GM13976 (cell line): ENCODE measurements at regions not wholly inside any gene's neighbourhood (a gene's known extent, or its start where the extent isn't known, plus 50 kb on each side); places are given as distances from the start of the nearest gene placed in this dataset.
"Not testable (repeated sequence)": the region's sequence is repeated elsewhere in the genome, so short reads cannot be mapped to it uniquely, and the experiment has no call there.

Experiments
- DNase-seq: peaks from one replicate; pipeline ENCODE4 v3.0.0; 2012; ENCODE audit warnings: low spot score
- CTCF ChIP-seq: IDR thresholded peaks from 2 replicates; pipeline ENCODE4 v1.5.1; 2012; ENCODE audit warnings: borderline replicate concordance, mild to moderate bottlenecking; ENCODE audit not compliant: insufficient read depth; ENCODE audit errors: extremely low read depth, missing control alignments, control extremely low read depth
- in situ Hi-C: fragments of 300-500 bp; cut with MboI; formaldehyde crosslinking; loops from one replicate; pipeline ENCODE4 v1.12.0; 2022; ENCODE audit warnings: low sequenced_read_pairs, mixed read lengths, inconsistent platforms; ENCODE audit not compliant: unreplicated experiment

GRCh38 chr16:10261077-10261476, 78.8 kb upstream of the GRIN2A start:
- DNase-seq, result no peak
- in situ Hi-C loops, result loop anchor here (25.0 kb wide), 1 partner anchor 476 kb away; the partner anchor contains the start of gene NUBP1
- no peak for TF ChIP-seq CTCF

GRCh38 chr16:10261526-10261925, 79.3 kb upstream of the GRIN2A start:
- in situ Hi-C loops, result loop anchor here (25.0 kb wide), 1 partner anchor 476 kb away; the partner anchor contains the start of gene NUBP1
- not testable (repeated sequence) for DNase-seq

- DNase-seq, result no peak
- TF ChIP-seq CTCF, result no peak
- in situ Hi-C loops, result loop anchor here (25.0 kb wide), 1 partner anchor 475 kb away; the partner anchor contains the start of gene NUBP1
Measured at GRCh38 chr16:10262377-10263132, 80.3 kb upstream of the GRIN2A start.

GRCh38 chr16:10265770-10266615, 83.8 kb upstream of the GRIN2A start:
- TF ChIP-seq CTCF, result no peak
- in situ Hi-C loops, result loop anchor here (25.0 kb wide), 1 partner anchor 471 kb away; the partner anchor contains the start of gene NUBP1
- no peak for DNase-seq

GRCh38 chr16:10266809-10267208, 84.6 kb upstream of the GRIN2A start:
- in situ Hi-C loops, result loop anchor here (25.0 kb wide), 1 partner anchor 470 kb away; the partner anchor contains the start of gene NUBP1
- DNase-seq, result peak; percentile 63
- TF ChIP-seq CTCF, result no peak

- in situ Hi-C loops, result loop anchor here (25.0 kb wide), 1 partner anchor 468 kb away; the partner anchor contains the start of gene NUBP1
- TF ChIP-seq CTCF, result no peak
- DNase-seq, result no peak
Measured at GRCh38 chr16:10269632-10270031, 87.4 kb upstream of the GRIN2A start.

GRCh38 chr16:10272250-10272854, 90.1 kb upstream of the GRIN2A start:
- in situ Hi-C loops, result loop anchor here (25.0 kb wide), 1 partner anchor 465 kb away; the partner anchor contains the start of gene NUBP1
- DNase-seq, result not testable (repeated sequence)

GRCh38 chr16:10275214-10275996, 93.2 kb upstream of the GRIN2A start:
- peak; percentile 52 for DNase-seq
- in situ Hi-C loops, result not testable (repeated sequence)
